Fibroblast of lung (primary cell): ENCODE measurements at regions not wholly inside any gene's neighbourhood (a gene's known extent, or its start where the extent isn't known, plus 50 kb on each side); places are given as distances from the start of the nearest gene placed in this dataset.
A peak's percentile ranks its signal among the peaks of the same experiment; 100 is the strongest.

Experiments
- DNase-seq, 2 donors: peaks; one replicate each; pipeline versions ENCODE4 v3.0.0 to v3.0.0-alpha.2; 2010; ENCODE audit warnings: low read depth in 2 of 2
- H2AFZ ChIP-seq: 2 replicates; pipeline ENCODE4 v1.5.1; 2012; ENCODE audit warnings: low read length, control low read depth, inconsistent platforms
- H3K27ac ChIP-seq: 2 replicates; pipeline ENCODE4 v1.5.1; 2011; ENCODE audit warnings: low read length, control low read depth; ENCODE audit not compliant: insufficient read depth
- H3K27me3 ChIP-seq: 2 replicates; pipeline ENCODE4 v1.5.1; 2011; ENCODE audit warnings: mild to moderate bottlenecking, low read length; ENCODE audit not compliant: control insufficient read depth, insufficient read depth
- H3K36me3 ChIP-seq: 2 replicates; pipeline ENCODE4 v1.5.1; 2011; ENCODE audit warnings: low read length; ENCODE audit not compliant: control insufficient read depth, insufficient read depth
- H3K4me1 ChIP-seq: 2 replicates; pipeline ENCODE4 v1.5.1; 2011; ENCODE audit warnings: low read length; ENCODE audit not compliant: control insufficient read depth, insufficient read depth; ENCODE audit errors: extremely low read depth
- H3K4me2 ChIP-seq: 2 replicates; pipeline ENCODE4 v1.5.1; 2011; ENCODE audit warnings: low read length, control low read depth; ENCODE audit not compliant: insufficient read depth; ENCODE audit errors: extremely low read depth
- H3K4me3 ChIP-seq, 4 experiments: fragments of 200-600 bp in 1 of 4; sonication (generic) in 1 of 4; replicated peaks in 1 of 4; 2 replicates each; pipeline ENCODE4 v1.5.1; 2011 to 2016; ENCODE audit warnings: low read length in 4 of 4, low read depth in 3 of 4, mild to moderate bottlenecking in 3 of 4, control low read depth in 2 of 4, inconsistent platforms in 1 of 4, mixed read lengths in 1 of 4; ENCODE audit not compliant: insufficient read depth in 1 of 4; ENCODE audit errors: control extremely low read depth in 1 of 4
- H3K79me2 ChIP-seq: 2 replicates; pipeline ENCODE4 v1.5.1; 2012; ENCODE audit warnings: mild to moderate bottlenecking, low read length, inconsistent platforms; ENCODE audit not compliant: control insufficient read depth, insufficient read depth
- H3K9ac ChIP-seq: 2 replicates; pipeline ENCODE4 v1.5.1; 2011; ENCODE audit warnings: mild to moderate bottlenecking, low read length, control low read depth; ENCODE audit not compliant: insufficient read depth
- H3K9me3 ChIP-seq: 2 replicates; pipeline ENCODE4 v1.5.1; 2012; ENCODE audit warnings: low read depth, low read length; ENCODE audit not compliant: control insufficient read depth, insufficient read depth
- H4K20me1 ChIP-seq: 2 replicates; pipeline ENCODE4 v1.5.1; 2011; ENCODE audit warnings: low read length; ENCODE audit not compliant: control insufficient read depth, insufficient read depth; ENCODE audit errors: extremely low read depth
- EZH2 ChIP-seq: IDR thresholded peaks from 2 replicates; pipeline ENCODE4 v1.5.1; 2012; ENCODE audit warnings: low read length, control low read depth, mild to moderate bottlenecking; ENCODE audit errors: missing control alignments
- TF ChIP-seq, protein P1 (sequence below), 2 donors: IDR thresholded peaks in 1 of 2; conservative IDR thresholded peaks in 1 of 2; 1 replicate in 1 of 2; 2 replicates in 1 of 2; pipeline ENCODE4 v1.5.1; 2011 to 2012; ENCODE audit warnings: low read length in 2 of 2, control low read depth in 1 of 2, inconsistent platforms in 1 of 2, low read depth in 1 of 2, mild to moderate bottlenecking in 1 of 2

DNA sequence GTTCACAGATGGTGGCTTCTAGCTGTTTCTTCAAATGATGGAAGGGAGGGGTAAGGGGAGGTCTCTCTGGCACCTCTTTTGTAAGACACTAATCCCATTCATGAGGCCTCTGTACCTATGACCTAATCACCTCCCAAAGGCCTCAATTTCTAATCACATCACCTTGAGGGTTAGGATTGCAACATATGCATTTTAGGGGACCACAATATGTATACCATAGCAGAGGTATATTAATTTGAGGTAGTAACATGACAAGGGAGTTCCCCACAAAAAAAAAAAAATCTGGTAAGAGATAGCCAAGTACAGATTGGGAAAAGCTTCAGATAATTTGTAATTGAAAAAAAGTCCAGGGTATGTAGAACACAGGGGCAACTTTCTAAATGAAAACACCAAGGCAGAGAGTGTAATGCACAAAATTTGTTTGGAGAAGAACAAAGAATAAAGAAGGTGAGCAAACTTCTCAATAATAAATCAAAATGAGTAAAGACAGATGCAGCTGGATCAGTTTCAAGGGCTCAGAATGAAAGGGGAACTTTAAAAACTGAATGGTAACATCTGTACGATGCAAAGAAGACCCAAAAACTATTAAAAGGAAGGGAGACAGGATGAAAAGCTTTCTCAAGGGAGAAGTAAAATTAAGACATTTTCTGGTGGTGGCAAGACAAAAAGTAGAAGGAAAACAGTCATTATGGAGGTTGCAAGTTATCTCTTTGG, 125.5 kb upstream of the DCN start:
- no peaks in the 10 kb centered on the region for H3K9me3 ChIP-seq
- no peaks in the 10 kb centered on the region for H3K27me3 ChIP-seq
- H3K79me2 ChIP-seq = no peaks in the 10 kb centered on the region
- no peak overlapping the region for H3K4me3 ChIP-seq
- H3K36me3 ChIP-seq = no peaks in the 10 kb centered on the region
- no peak overlapping the region for H3K4me2 ChIP-seq
- no peak for DNase-seq
- H2AFZ ChIP-seq = no peak overlapping the region
- H3K4me1 ChIP-seq = no peaks in the 10 kb centered on the region
- TF ChIP-seq EZH2 = no peak
- TF ChIP-seq, protein P1, sequence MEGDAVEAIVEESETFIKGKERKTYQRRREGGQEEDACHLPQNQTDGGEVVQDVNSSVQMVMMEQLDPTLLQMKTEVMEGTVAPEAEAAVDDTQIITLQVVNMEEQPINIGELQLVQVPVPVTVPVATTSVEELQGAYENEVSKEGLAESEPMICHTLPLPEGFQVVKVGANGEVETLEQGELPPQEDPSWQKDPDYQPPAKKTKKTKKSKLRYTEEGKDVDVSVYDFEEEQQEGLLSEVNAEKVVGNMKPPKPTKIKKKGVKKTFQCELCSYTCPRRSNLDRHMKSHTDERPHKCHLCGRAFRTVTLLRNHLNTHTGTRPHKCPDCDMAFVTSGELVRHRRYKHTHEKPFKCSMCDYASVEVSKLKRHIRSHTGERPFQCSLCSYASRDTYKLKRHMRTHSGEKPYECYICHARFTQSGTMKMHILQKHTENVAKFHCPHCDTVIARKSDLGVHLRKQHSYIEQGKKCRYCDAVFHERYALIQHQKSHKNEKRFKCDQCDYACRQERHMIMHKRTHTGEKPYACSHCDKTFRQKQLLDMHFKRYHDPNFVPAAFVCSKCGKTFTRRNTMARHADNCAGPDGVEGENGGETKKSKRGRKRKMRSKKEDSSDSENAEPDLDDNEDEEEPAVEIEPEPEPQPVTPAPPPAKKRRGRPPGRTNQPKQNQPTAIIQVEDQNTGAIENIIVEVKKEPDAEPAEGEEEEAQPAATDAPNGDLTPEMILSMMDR (conservative IDR thresholded peaks at IDR 0.05 in 1 of 2, IDR thresholded peaks at IDR 0.05 in 1 of 2; ENCODE audit: low read depth in 1 of 2, low read length in 2 of 2) = no peak
- H4K20me1 ChIP-seq = no peaks in the 10 kb centered on the region
- no peak overlapping the region for H3K27ac ChIP-seq
- no peak overlapping the region for H3K9ac ChIP-seq

DNA sequence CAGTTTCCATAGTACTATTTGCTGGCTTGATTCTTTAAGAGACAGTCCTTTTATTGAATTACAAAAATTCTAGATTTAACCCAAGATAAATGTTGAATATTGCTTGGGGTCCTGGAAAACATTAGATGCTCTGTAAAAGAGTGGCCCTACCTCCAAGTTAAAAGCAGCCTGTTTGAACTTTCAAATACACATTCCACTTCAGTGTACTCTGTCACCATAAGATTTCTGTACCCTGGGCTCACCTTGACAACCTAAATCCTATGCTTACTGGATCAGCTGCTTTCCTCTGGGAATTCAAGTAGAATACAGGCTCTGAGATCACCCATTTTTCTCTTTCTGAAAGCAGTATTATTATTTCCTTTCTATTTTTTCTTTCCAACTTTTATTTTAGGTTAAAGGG, 107.7 kb upstream of the DCN start:
- Histone ChIP-seq H3K27me3 (no peaks in the 10 kb centered on the region), H4K20me1 (no peaks in the 10 kb centered on the region), H3K36me3 (no peaks in the 10 kb centered on the region), H3K4me1 (no peaks in the 10 kb centered on the region), H3K27ac (no peak overlapping the region), H3K9ac (no peak overlapping the region), H3K9me3 (no peaks in the 10 kb centered on the region), H2AFZ (peak overlapping the region; percentile 61), H3K4me3 (no peak overlapping the region), H3K4me2 (no peak overlapping the region), H3K79me2 (no peaks in the 10 kb centered on the region)
- no peak for DNase-seq
- TF ChIP-seq, protein P1 (conservative IDR thresholded peaks at IDR 0.05 in 1 of 2, IDR thresholded peaks at IDR 0.05 in 1 of 2; ENCODE audit: low read depth in 1 of 2, low read length in 2 of 2) = no peak
- no peak for TF ChIP-seq EZH2

GRCh38 chr12:91289906-91290305, 107.3 kb upstream of the DCN start:
- Histone ChIP-seq H2AFZ (peak overlapping the region; percentile 61), H3K79me2 (no peaks in the 10 kb centered on the region), H3K9me3 (no peaks in the 10 kb centered on the region), H3K4me1 (no peaks in the 10 kb centered on the region), H3K4me2 (no peak overlapping the region), H3K4me3 (no peak overlapping the region), H3K27ac (no peak overlapping the region), H4K20me1 (no peaks in the 10 kb centered on the region), H3K27me3 (no peaks in the 10 kb centered on the region), H3K9ac (no peak overlapping the region), H3K36me3 (no peaks in the 10 kb centered on the region)
- TF ChIP-seq EZH2 = no peak
- TF ChIP-seq, protein P1 (conservative IDR thresholded peaks at IDR 0.05 in 1 of 2, IDR thresholded peaks at IDR 0.05 in 1 of 2; ENCODE audit: low read depth in 1 of 2, low read length in 2 of 2) = no peak
- DNase-seq = no peak
